Endothelial cell of umbilical vein (primary cell): ENCODE measurements at regions not wholly inside any gene's neighbourhood (a gene's known extent, or its start where the extent isn't known, plus 50 kb on each side); places are given as distances from the start of the nearest gene placed in this dataset.

Source experiments
- BruUV-seq: library from RNA; stranded (reverse); fragments of 400-500 nt; replicated peaks from 2 replicates; lab custom pipeline; 2021; lab: Mats Ljungman, UMichigan
- CTCF ChIA-PET: fragments of 300-600, 350-600 bp; sonication (Branson Sonifier 250); formaldehyde crosslinking; loops from one replicate; lab custom pipeline; 2021; ENCODE audit warnings: antibody characterized with exemption, inconsistent platforms; lab: Charles Lee
- POLR2A ChIA-PET: fragments of 300-600, 350-600 bp; sonication (Branson Sonifier 250); formaldehyde crosslinking; loops from one replicate; lab custom pipeline; 2021; ENCODE audit warnings: antibody characterized with exemption, inconsistent platforms; lab: Charles Lee
- DNase-seq: peaks from one replicate; pipeline ENCODE4 v3.0.0-alpha.2; 2011; ENCODE audit warnings: low read depth, low spot score
- FAIRE-seq: peaks from 2 replicates; lab custom pipeline; 2011; peaks lifted over from hg19 to GRCh38; lab: Jason Lieb, UNC
- H2AFZ ChIP-seq: 2 replicates; pipeline ENCODE4 v1.6.0; 2012; ENCODE audit warnings: low read depth, low read length, control low read depth, inconsistent platforms
- H3K27ac ChIP-seq: 2 replicates; pipeline ENCODE4 v1.5.1; 2011; ENCODE audit warnings: low read depth, mild to moderate bottlenecking, control low read depth, low read length, moderate library complexity; ENCODE audit not compliant: insufficient read depth
- H3K27me3 ChIP-seq, 2 experiments: 2 replicates each; pipeline versions ENCODE4 v1.6.0 to v1.6.1; 2011; ENCODE audit warnings: low read length in 2 of 2, mixed read lengths in 1 of 2; ENCODE audit not compliant: control insufficient read depth in 2 of 2, insufficient read depth in 2 of 2
- H3K36me3 ChIP-seq, 2 experiments: 2 replicates in 1 of 2; 3 replicates in 1 of 2; pipeline ENCODE4 v1.5.1; 2011; ENCODE audit warnings: low read length in 2 of 2, mild to moderate bottlenecking in 1 of 2, moderate library complexity in 1 of 2; ENCODE audit not compliant: control insufficient read depth in 2 of 2, insufficient read depth in 2 of 2; ENCODE audit errors: extremely low read depth in 1 of 2
- H3K4me1 ChIP-seq: 3 replicates; pipeline ENCODE4 v1.5.1; 2011; ENCODE audit warnings: mild to moderate bottlenecking, low read length; ENCODE audit not compliant: control insufficient read depth, insufficient read depth; ENCODE audit errors: extremely low read depth
- H3K4me2 ChIP-seq: 2 replicates; pipeline ENCODE4 v1.6.1; 2011; ENCODE audit warnings: low read length, control low read depth, mixed read lengths; ENCODE audit not compliant: insufficient read depth
- H3K4me3 ChIP-seq, 3 experiments: fragments of 200-600 bp in 1 of 3; sonication (generic), shearing (Covaris generic) in 1 of 3; replicated peaks in 1 of 3; 2 replicates each; pipeline ENCODE4 v1.5.1; 2011 to 2016; ENCODE audit warnings: control low read depth in 3 of 3, low read length in 3 of 3, mild to moderate bottlenecking in 2 of 3, inconsistent platforms in 1 of 3, low read depth in 1 of 3, moderate library complexity in 1 of 3; ENCODE audit not compliant: insufficient read depth in 1 of 3
- H3K79me2 ChIP-seq: 2 replicates; pipeline ENCODE4 v1.6.0; 2012; ENCODE audit warnings: low read length, inconsistent platforms; ENCODE audit not compliant: control insufficient read depth, insufficient read depth
- H3K9ac ChIP-seq: replicated peaks from 2 replicates; pipeline ENCODE3; 2011; ENCODE audit warnings: low read length, control low read depth; ENCODE audit not compliant: insufficient read depth; ENCODE audit errors: extremely low read depth
- H3K9me1 ChIP-seq: replicated peaks from 3 replicates; pipeline ENCODE4 v1.6.0; 2011; ENCODE audit warnings: mild to moderate bottlenecking, low read length; ENCODE audit not compliant: control insufficient read depth, insufficient read depth; ENCODE audit errors: extremely low read depth
- H3K9me3 ChIP-seq: replicated peaks from 2 replicates; pipeline ENCODE4 v1.5.1; 2012; ENCODE audit warnings: low read length, inconsistent platforms; ENCODE audit not compliant: control insufficient read depth, insufficient read depth
- H4K20me1 ChIP-seq: replicated peaks from 2 replicates; pipeline ENCODE3; 2011; ENCODE audit warnings: mild to moderate bottlenecking, low read length; ENCODE audit not compliant: control insufficient read depth, insufficient read depth; ENCODE audit errors: extremely low read depth
- CTCF ChIP-seq, 2 donors: IDR thresholded peaks; 1 replicate in 1 of 2; 2 replicates in 1 of 2; pipeline ENCODE4 v1.5.1; 2011; ENCODE audit warnings: low read length in 2 of 2, mild to moderate bottlenecking in 2 of 2, moderate library complexity in 2 of 2, control low read depth in 1 of 2, inconsistent platforms in 1 of 2, low read depth in 1 of 2; ENCODE audit not compliant: insufficient read depth in 1 of 2; ENCODE audit errors: extremely low read depth in 1 of 2
- EZH2 ChIP-seq: IDR thresholded peaks from 2 replicates; pipeline ENCODE4 v1.6.1; 2012; ENCODE audit warnings: borderline replicate concordance, low read depth, mild to moderate bottlenecking, moderate library complexity, low read length, inconsistent platforms; ENCODE audit not compliant: severe bottlenecking
- FOS ChIP-seq: IDR thresholded peaks from 2 replicates; pipeline ENCODE4 v1.6.1; 2011; ENCODE audit warnings: mild to moderate bottlenecking, low read length, moderate library complexity, borderline replicate concordance; ENCODE audit not compliant: insufficient read depth
- GATA2 ChIP-seq: IDR thresholded peaks from 2 replicates; pipeline ENCODE4 v1.7.0; 2011; ENCODE audit warnings: low read depth, mild to moderate bottlenecking, moderate library complexity, mixed read lengths, low read length; ENCODE audit not compliant: insufficient read length, insufficient read depth
- JUN ChIP-seq: IDR thresholded peaks from 2 replicates; pipeline ENCODE4 v1.6.1; 2011; ENCODE audit warnings: borderline replicate concordance, low read depth; ENCODE audit not compliant: insufficient read length, insufficient read depth
- MAX ChIP-seq: IDR thresholded peaks from 2 replicates; pipeline ENCODE4 v1.6.1; 2011; ENCODE audit not compliant: insufficient read depth, insufficient read length
- POLR2A ChIP-seq: IDR thresholded peaks from 2 replicates; pipeline ENCODE4 v1.6.1; 2012; ENCODE audit warnings: low read depth, mild to moderate bottlenecking, control low read depth, low read length
- dilution Hi-C: fragments of 300-500 bp; cut with MboI; formaldehyde crosslinking; loops from one replicate; pipeline ENCODE4 v1.15.0; 2019; ENCODE audit warnings: low sequenced_read_pairs; ENCODE audit not compliant: extremely low pct_ligation_motif_present
- intact Hi-C: fragments of 100-400 bp; cut with micrococcal nuclease; formaldehyde crosslinking; loops from one replicate; pipeline ENCODE4 v1.10.0; 2022

GRCh38 chr13:109348519-109349258, 437.7 kb downstream of the IRS2 start:
- intact Hi-C loops (loop anchor here (1.0 to 5.0 kb wide), 5 partner anchors 74 to 779 kb away; no protein-coding TSS in a partner anchor), dilution Hi-C loops (no loop called here)
- peak; percentile 69 for FAIRE-seq
- TF ChIP-seq EZH2 (no peak), FOS (peak; percentile 52), JUN (peak; percentile 35), GATA2 (peak; percentile 25), MAX (no peak)
- Histone ChIP-seq H3K9me1 (no peaks in the 10 kb centered on the region), H3K4me1 (peaks cover 42% of the 10 kb centered on the region), H3K36me3 (no peaks in the 10 kb centered on the region), H4K20me1 (no peaks in the 10 kb centered on the region), H3K27ac (peak overlapping the region; percentile 61), H3K9me3 (no peaks in the 10 kb centered on the region), H2AFZ (no peak overlapping the region), H3K27me3 (no peaks in the 10 kb centered on the region), H3K9ac (peak overlapping the region; percentile 42), H3K4me3 (no peak overlapping the region), H3K79me2 (no peaks in the 10 kb centered on the region), H3K4me2 (peak overlapping the region; percentile 67)
- peak; percentile 44 for DNase-seq
- ChIA-PET CTCF (no interaction called here), POLR2A (no interaction called here)
- BruUV-seq = TSS peak; percentile 3

GRCh38 chr13:109346060-109346459, 440.3 kb downstream of the IRS2 start:
- no peaks in the 10 kb centered on the region for H3K9me3 ChIP-seq
- no peak for FAIRE-seq
- dilution Hi-C loops = no loop called here
- H3K27ac ChIP-seq = peak overlapping the region; percentile 90
- H2AFZ ChIP-seq = no peak overlapping the region
- CTCF ChIA-PET = interaction anchor here (1.7 kb wide), 1 partner anchor 9 kb away, joined by 6 read pairs; no protein-coding TSS in a partner anchor
- H3K4me1 ChIP-seq = peaks cover 42% of the 10 kb centered on the region
- no peaks in the 10 kb centered on the region for H3K9me1 ChIP-seq
- no peaks in the 10 kb centered on the region for H3K27me3 ChIP-seq
- no peaks in the 10 kb centered on the region for H3K36me3 ChIP-seq
- no peak overlapping the region for H3K4me3 ChIP-seq
- BruUV-seq = no TSS peak
- no peak for TF ChIP-seq CTCF (IDR thresholded peaks at IDR 0.05; ENCODE audit: extremely low read depth in 1 of 2, insufficient read depth in 1 of 2, low read depth in 1 of 2, low read length in 2 of 2)
- TF ChIP-seq JUN = no peak
- TF ChIP-seq POLR2A = no peak
- no peak for TF ChIP-seq FOS
- intact Hi-C loops = loop anchor here (5.0 kb wide), 2 partner anchors 429 to 781 kb away; no protein-coding TSS in a partner anchor
- POLR2A ChIA-PET = no interaction called here
- H3K9ac ChIP-seq = peak overlapping the region; percentile 33
- H3K79me2 ChIP-seq = no peaks in the 10 kb centered on the region
- no peak overlapping the region for H3K4me2 ChIP-seq
- H4K20me1 ChIP-seq = no peaks in the 10 kb centered on the region
- DNase-seq = no peak
